GM19467 (cell line): ENCODE measurements at regions not wholly inside any gene's neighbourhood (a gene's known extent, or its start where the extent isn't known, plus 50 kb on each side); places are given as distances from the start of the nearest gene placed in this dataset.
A peak's percentile ranks its signal among the peaks of the same experiment; 100 is the strongest.
"Not testable (repeated sequence)": the region's sequence is repeated elsewhere in the genome, so short reads cannot be mapped to it uniquely, and the experiment has no call there.

Experiments
- ATAC-seq: cut with Tn5 transposase; IDR thresholded peaks from one replicate; pipeline ENCODE4 v1.9.1; 2021; ENCODE audit warnings: mild to moderate bottlenecking, moderate library complexity; ENCODE audit not compliant: unreplicated experiment

DNA sequence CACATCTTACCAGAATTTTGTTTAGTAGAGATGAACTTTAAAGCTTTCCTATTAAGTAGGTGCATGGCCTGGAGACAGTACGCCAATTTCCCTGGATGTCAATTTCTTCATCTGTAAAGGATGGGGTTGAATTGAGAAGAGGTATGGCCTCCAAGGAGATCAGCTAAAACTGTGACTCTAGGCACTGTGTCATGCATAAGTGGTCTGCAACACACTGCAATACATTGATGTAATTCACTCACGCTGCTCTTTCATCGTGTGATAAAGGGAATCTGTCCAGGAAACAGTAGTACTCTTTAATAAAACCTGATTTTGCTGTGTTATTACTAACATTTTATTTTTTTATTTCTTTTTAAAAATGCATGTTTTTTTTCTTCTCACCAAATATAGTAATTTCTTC lies 795.8 kb downstream of the DIAPH3 start:
- no peak for ATAC-seq

DNA sequence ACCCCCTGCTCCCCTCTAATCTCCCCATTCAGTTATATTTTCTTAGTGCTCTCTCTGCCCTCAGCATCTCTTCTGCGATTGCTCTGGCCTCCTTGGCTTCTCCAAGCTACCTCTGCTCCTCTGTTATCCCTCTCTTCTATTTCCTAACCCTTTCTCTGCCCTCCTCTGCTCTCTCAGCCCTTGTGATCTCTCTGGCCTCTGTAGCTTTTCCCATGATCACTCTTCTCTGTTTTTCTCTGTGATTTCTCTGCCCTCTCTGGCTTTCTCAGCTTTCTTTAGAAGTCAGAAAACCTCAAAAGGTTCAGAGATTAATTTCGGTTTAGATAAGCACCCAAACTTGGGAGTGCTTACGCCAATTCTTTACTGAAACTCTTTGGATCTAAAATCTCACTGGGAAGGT lies 795.0 kb downstream of the DIAPH3 start:
- ATAC-seq: no peak

DNA sequence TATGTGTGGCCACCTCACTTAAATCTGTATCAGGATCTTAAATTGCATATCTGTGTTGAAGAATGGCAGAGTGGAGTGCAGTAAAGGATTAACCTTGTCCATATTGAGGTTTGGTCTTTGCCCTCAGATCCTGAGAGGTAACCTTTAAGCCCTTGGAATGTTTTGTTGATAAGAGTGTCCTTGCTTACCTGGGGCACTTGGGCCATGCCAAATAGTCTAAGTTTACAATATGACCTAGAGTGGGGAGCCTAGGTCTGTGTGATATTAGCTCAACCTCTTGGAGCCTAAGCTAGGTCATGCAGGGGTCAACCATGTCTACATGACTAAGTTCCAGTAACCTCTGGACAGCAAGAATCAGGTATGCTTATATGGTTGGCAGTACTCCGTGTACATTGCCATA lies 792.5 kb downstream of the DIAPH3 start:
- ATAC-seq: no peak

DNA sequence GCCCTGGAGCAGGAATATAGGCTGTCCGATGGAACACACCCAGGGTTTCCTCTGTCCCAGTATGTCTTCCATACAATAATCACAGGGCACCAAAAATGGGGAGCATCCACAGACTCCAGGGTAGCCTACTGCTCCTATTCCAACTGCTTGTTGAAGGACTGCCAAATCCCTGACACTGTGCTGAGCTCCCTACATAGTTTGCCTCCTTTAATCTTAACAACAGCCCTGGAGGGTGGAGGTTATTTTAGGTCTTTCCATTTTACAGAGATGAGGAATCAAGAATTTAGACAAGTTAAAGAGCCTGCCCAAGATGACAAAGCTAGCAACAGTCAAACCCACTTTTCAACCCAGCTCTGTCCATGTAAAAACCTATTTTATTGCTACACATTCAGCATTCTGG lies 790.4 kb downstream of the DIAPH3 start:
- ATAC-seq: no peak

DNA sequence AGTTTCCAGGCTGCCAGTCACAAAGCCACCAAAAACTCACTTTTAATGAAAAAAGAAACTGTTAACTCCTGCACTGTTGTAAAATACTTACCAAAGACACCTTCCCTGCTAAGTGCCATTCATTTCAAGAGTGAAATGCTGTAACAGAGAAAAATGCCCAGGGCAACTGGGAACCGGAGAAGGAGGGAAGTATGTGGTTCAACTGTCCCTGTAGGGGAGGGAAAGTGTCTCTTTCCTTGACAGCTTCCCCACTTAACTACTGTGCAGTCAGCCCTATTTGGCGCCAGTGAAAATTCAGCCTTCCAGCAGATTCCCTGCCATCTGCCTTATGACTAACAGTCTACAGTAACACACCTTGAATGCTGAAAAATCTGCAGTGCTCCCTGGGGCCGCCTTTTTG lies 789.0 kb downstream of the DIAPH3 start:
- no peak for ATAC-seq

DNA sequence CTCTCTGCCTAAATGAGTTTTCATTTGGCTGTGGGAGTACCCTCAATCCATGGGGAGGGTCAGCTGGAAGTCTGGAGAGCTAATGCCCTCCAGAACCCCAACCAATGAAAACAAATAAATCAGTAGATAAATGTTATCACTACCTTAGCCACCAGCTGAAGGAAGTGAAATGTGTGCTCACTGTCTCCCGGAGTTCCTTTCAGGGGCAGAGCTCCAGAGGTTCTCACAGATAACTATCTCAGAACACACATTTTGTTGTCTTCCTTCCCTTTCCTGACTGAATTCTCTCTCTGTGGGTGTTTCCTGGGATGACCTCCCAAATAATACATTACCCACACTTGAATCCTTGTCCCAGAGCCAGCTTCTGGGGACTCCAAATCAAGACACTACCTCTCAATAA lies 779.6 kb downstream of the DIAPH3 start:
- ATAC-seq: no peak

DNA sequence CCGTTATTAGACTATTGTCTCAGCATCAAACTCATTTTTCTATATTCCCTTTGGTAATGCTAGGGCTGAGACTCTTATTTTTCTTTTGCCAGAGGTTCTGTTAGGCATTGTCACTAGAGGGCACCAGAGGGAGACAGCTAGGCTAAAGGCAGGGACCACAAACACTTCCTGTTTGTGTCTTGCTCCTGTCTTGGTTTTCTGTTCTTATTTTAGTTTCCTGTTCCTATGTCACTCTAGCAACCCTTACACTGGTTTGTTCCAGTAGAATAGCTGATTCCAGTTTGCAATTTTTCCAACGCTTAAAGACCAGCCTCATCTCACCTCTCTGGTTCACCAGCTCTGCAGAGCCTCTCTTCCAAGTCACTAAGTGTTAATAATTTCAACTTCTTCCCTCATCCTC lies 772.0 kb downstream of the DIAPH3 start:
- ATAC-seq: peak; percentile 99

DNA sequence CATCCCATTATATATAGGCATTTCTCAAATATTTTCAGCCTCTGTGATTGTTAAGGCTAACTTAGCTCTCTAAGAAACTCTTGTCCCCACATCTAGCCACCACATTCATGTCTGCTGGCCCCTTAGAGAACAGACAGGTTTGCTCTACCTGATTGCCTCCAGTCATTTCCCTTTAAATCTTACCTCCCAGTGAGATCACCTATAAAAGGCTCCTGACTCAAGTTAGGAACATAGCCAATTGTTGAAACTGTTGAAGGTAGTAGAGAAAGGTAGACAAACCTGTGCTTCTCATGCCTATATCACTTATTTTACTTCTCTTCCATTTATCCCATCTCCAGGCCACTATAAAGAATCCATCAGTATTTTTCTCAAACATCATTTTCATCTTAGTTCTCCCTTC lies 771.4 kb downstream of the DIAPH3 start:
- ATAC-seq: no peak

DNA sequence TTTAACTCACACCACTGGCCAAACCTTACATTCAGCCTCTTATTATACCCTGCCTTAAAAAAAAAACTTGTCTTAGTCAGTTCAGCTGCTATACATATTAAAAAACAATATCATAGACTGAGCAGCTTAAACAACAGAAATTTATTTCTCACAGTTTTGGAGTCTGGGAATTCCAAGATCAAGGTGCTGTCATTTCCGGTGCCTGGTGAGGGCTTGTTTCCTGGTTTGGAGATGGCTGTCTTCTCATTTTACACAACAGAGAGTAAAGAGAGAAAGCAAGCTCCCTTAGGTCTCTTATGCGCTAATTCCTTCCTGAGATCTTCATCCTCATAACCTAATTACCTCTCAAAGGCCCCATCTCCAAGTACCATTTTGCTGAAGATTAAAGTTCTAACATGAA lies 769.2 kb downstream of the DIAPH3 start:
- no peak for ATAC-seq

DNA sequence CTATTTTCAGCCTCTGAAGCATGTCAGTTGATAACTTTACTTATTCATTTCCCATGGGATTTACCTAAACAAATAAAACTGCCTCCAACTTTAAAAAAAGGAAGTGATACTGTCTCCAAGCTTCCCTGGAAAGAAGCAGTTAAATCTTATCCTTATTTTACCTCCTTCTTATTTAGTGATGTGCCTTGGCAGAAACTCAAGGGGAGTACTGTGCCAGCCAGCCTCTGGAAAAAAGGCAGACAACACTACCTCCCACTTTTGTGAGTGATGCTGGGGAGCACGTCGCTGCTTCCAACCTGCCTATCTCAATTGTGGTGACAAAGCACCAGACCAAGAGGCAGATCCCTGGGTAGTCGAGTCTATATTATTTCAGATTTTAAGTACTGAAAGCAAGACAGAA lies 765.6 kb downstream of the DIAPH3 start:
- no peak for ATAC-seq

DNA sequence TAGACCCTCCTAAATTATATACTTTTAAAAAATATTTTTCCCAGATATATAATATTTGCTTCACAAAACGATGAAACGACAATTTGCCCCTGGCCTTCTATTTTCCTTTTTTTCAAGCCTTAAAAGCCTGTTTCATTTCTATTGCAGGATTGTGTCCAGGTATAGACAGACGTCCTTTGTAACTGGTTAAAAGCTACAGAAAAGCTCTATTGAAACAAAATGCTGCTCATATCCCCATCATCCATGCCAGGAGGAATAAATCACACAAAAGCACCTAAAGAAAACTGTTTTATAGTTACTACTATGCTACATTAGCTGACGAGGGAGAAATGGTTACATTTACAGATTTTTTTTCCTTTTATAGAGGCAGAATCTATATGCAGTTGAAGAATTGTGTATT lies 765.1 kb downstream of the DIAPH3 start:
- ATAC-seq: no peak

DNA sequence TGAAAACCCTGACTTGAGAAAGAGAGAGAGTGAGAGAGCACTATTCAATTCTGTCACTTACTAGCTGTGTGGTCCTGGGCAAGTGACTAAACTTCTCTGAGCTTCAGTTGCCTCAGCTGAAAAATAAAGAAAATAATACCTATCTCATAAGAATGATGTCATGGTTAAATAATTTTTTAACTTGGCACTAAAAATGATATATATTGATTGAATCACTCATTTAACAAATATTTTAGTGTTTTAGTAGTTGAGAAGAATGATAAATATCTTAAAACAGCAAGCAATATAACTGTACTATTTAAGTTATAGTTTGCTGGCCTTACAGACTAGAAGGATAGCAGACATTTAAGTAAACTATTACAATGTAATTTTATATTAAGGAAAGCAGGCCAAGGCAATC lies 764.2 kb downstream of the DIAPH3 start:
- ATAC-seq: no peak

DNA sequence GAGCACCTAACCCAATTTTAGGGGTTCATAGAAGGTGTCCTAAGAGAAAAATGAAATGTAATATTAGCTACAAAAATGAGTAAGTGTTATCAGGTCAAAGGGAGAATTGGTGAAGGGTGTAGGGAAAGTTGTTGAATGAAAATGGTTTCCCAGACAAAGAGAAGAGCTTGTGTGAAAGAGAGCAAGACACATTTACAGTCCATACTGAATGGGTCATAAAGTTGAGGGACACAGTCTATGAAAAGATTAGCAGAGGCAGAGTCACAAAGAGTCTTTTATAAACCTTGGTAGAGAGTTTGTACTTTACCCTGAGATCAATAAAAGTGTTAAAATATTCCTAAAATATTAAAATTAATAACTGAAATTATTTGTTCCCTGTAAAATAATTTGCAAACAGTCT lies 759.4 kb downstream of the DIAPH3 start:
- ATAC-seq: no peak

DNA sequence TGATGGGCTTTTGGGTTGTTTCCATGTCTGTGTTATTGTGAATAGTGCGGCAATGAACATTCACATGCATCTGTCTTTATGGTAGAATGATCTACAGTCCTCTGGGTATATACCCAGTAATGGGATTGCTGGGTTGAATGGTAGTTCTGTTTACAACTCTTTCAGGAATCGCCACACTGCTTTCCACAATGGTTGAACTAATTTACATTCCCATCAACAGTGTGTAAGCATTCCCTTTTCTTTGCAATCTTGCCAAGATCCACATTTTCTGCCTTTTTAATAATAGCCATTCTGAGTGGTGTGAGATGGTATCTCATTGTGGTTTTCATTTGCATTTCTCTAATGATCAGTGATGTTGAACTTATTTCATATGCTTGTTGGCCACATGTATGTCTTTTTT lies 756.5 kb downstream of the DIAPH3 start:
- not testable (repeated sequence) for ATAC-seq

DNA sequence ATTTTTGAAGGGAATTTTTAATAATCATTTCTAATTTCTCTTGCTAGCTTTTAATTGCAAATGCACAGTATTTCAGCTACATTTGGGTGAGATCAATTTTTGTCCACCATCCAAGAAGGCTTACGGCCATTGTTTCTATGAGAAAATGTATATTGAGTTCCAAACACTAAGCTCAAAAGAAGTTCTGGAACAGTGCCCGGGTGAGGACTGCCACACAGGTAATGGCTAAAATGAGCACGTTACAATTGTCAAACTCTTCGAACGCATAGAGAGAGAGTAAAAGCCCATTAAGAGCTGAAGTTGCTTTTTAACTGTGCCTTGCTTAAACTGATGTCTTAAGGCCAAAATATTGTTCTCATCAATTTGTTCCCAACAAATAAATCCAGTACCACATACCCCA lies 755.0 kb downstream of the DIAPH3 start:
- no peak for ATAC-seq

DNA sequence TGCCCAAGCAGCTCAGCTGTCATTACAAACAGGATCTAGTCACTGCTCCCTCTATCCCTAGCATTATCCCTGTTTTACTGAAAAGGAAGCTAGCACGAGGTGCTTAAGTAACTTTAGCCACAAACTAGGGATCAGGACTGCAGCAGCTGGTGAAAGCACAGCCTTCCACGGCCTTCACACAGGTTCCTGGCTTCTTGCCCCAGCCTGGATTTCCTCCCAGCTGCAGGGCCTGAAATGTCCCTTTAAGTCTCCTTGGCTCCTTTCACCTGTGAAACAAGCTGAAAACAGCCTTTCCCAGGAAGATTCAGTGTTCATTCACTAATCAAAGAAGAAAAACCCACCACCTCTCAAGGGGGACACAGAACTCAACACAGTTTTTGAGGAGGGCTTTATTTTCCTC lies 754.5 kb downstream of the DIAPH3 start:
- no peak for ATAC-seq

DNA sequence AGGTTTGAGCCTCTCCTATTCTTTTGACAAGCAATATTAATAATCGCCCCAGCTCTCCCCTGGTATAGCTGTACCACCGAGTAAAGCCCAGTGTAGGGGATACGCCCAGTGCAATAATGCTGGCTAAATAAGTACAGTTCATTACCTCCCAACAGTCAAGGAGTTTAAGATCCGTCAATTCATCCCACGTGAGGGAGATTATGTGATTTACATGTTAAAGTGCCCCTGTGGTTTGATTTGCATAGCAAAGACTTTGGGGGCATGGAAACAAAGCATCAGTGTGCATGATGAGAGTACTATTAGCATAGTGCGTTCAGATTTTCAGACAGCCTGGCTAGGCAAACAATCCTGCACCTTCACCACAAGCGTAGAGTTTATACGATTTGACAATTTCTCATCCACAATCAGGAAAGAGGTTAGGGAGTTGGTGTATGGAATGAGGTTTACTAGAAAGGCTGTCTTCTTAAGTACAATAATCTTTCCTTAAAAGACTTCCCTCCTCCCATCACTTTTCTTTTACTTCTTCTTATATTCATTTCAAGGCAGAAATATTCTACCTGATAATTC lies 754.0 kb downstream of the DIAPH3 start:
- no peak for ATAC-seq

DNA sequence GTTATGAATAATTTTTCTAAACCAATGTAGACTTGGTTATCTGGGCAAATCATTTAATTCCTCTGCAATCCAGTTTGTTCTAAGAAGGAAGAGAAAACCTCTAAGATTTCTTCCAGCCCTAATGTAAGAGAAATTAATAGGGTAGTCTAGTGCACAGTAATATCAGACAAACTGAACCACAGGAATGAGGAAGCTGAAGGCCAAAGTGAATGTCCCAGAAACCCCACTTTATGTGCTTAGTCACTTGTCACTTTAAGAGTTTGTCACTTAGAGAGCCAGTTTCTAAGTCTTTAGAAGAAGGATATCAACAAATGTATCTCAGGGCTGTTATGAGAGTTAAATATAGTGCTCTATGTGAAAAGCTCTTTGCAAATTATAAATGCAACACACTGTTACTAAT lies 750.6 kb downstream of the DIAPH3 start:
- no peak for ATAC-seq

DNA sequence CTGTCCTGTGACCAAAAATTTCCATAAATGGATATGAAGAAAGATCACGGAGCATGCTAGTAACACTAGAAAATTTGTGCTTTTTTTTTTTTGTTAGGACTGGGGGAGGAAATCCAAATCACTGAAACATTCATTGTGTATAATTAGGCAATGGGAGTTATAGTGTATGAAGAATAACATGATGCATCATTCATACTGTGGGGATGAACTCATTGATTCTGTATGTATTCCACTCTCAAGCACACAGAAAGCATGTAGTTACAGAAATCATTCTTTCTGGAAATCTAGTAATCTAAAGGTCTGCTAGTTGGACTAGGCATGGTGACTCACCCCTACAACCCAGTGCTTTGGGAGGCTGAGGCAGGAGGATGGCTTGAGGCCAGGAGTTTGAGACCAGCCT lies 749.7 kb downstream of the DIAPH3 start:
- no peak for ATAC-seq

DNA sequence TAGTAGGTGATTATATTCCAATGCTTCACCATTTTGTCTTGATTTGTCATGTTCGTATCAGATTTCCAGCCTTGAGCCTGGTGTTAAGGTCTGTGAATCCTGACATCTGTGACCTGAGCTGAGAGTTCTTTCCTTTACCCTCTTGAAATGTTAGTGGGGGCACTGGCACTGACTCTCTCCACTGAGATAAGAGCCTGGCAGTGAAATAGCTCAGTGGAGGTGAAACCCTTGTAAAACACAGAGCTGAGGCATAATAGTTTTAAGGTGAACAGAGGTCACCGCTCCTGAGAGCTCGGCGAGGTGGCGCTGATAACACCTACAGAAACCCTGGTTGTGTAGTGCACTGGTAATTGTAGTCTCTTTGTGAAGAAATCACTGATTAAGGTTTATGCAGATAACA lies 748.2 kb downstream of the DIAPH3 start:
- ATAC-seq: no peak

DNA sequence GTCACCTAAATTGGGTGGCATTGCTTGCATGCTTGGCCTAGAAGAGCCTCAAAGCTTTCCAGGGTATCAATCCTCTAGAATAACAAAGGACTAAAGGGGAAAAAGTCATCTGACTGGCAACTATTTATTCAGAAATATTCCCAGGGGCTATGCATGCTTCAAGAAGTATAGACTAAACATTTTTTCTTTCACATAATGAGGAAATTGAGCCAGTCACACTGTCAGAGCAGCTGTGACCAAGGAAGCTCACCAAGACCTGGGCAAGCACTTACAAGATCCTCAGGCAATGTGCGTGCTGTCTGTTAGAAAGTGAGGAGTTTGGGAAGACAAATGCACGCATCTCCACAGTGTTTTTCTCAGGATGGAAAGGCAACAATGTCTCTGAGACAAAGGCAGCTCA lies 747.2 kb downstream of the DIAPH3 start:
- no peak for ATAC-seq

DNA sequence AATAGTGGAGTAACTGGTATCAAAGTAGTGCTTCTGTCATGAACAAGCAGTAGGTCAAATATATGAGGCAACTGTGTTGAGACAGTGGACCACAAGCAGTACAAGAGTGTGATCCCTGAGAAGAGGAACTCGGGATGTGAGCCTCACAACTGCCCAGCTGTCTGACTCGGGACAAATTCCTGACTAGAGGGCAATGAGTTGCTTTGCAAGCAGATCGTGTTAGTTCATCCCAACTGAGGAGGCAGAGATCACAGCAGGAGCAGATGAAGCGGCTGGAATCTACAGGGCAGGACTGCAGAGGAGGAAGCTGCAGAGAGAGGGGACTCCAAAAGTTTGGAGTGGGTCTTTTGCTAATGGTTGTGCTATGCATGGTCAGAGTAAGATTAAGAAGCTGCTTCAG lies 741.1 kb downstream of the DIAPH3 start:
- ATAC-seq: no peak

DNA sequence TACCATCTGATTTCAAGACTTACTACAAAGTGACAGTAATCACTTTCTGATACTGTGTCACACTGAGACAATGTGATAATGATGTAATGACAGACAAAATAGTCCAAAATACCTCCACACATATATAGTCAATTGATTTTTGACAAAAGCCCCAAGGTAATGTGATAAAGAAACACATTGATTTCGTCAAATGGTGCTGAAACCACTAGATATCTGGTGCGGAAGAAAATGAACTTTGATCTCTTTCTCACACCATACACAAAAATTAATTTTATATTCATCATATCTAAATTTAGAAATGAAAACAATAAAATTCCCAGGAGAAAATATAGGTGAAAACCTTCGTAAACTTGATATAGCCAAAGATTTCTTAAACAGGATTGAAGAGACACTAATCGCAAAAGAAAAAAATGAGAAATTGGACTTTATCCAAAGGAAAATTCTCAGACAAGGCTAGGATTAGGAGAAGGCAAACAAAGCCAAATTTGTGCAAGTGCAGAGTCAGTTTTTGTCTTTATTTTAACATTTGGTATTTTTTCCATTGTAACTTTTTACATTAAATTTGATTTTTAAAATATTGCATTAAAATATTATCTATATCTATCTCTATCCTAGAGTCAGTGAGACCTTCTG lies 739.9 kb downstream of the DIAPH3 start:
- ATAC-seq: no peak
